K562 (cell line): ENCODE measurements at regions not wholly inside any gene's neighbourhood (a gene's known extent, or its start where the extent isn't known, plus 50 kb on each side); places are given as distances from the start of the nearest gene placed in this dataset.

Experiments used
- ATAC-seq: fragments of 200-7000 bp; cut with Tn5 transposase; 3 replicates; pipeline ENCODE4 v1.9.1; 2020; ENCODE audit warnings: moderate library complexity
- BruUV-seq: library from RNA; stranded (reverse); fragments of 400-500 nt; replicated peaks from 2 replicates; lab custom pipeline; 2021; lab: Mats Ljungman, UMichigan
- CTCF ChIA-PET: fragments of 300-600 bp; formaldehyde crosslinking; extraction: SDS; loops from one replicate; lab custom pipeline; 2021; ENCODE audit warnings: low intra/inter-chr PET ratio; lab: Yijun Ruan, JAX
- POLR2A ChIA-PET: fragments of 300-600, 350-650 bp; sonication (Branson Sonifier 250); formaldehyde crosslinking; extraction: SDS; loops from one replicate; lab custom pipeline; 2021; ENCODE audit warnings: antibody characterized with exemption, inconsistent platforms; lab: Yijun Ruan, JAX
- DNase-seq, 4 experiments: peaks; one replicate each; pipeline versions ENCODE4 v3.0.0 to v3.0.0-alpha.2; 2011 to 2018; ENCODE audit warnings: low spot score in 3 of 4, mixed read lengths in 3 of 4; ENCODE audit errors: extremely low read depth in 1 of 4
- FAIRE-seq: peaks from 2 replicates; lab custom pipeline; 2011; peaks lifted over from hg19 to GRCh38; lab: Jason Lieb, UNC
- H2AFZ ChIP-seq: 2 replicates; pipeline ENCODE4 v1.6.0; 2011; ENCODE audit warnings: low read depth, low read length, control low read depth, inconsistent platforms
- H3K27ac ChIP-seq: fragments of 200-600 bp; 3 replicates; pipeline ENCODE4 v1.8.0; 2011; ENCODE audit warnings: low read depth, mild to moderate bottlenecking, control low read depth, inconsistent platforms, low read length, moderate library complexity, mixed read lengths; ENCODE audit errors: extremely low read depth
- H3K27me3 ChIP-seq, 2 experiments: fragments of 300-600 bp in 1 of 2; 2 replicates in 1 of 2; 3 replicates in 1 of 2; pipeline versions ENCODE4 v1.6.0 to v1.8.0; 2011; ENCODE audit warnings: inconsistent platforms in 2 of 2, low read length in 2 of 2, mild to moderate bottlenecking in 1 of 2, mixed read lengths in 1 of 2, moderate library complexity in 1 of 2; ENCODE audit not compliant: control insufficient read depth in 2 of 2, insufficient read depth in 2 of 2
- H3K36me3 ChIP-seq: fragments of 300-600 bp; 3 replicates; pipeline ENCODE4 v1.8.0; 2011; ENCODE audit warnings: mild to moderate bottlenecking, low read length, inconsistent platforms; ENCODE audit not compliant: control insufficient read depth, insufficient read depth
- H3K4me1 ChIP-seq, 2 experiments: fragments of 200-600 bp in 1 of 2; replicated peaks in 1 of 2; 2 replicates in 1 of 2; 3 replicates in 1 of 2; pipeline versions ENCODE4 v1.5.1 to v1.8.0; 2011; ENCODE audit warnings: inconsistent platforms in 2 of 2, low read length in 2 of 2, mild to moderate bottlenecking in 1 of 2, mixed read lengths in 1 of 2, moderate library complexity in 1 of 2; ENCODE audit not compliant: control insufficient read depth in 2 of 2, insufficient read depth in 2 of 2
- H3K4me2 ChIP-seq: 2 replicates; pipeline ENCODE4 v1.6.1; 2011; ENCODE audit warnings: low read length, control low read depth, inconsistent platforms, mixed read lengths; ENCODE audit not compliant: insufficient read depth
- H3K4me3 ChIP-seq: fragments of 200-600 bp; sonication (generic), shearing (Covaris generic); 2 replicates; pipeline ENCODE4 v1.5.1; 2016; ENCODE audit warnings: control low read depth, inconsistent platforms
- H3K79me2 ChIP-seq: fragments of 200-600 bp; 3 replicates; pipeline ENCODE4 v1.8.0; 2011; ENCODE audit warnings: low read length, inconsistent platforms; ENCODE audit not compliant: control insufficient read depth, insufficient read depth
- H3K9ac ChIP-seq, 2 experiments: 2 replicates each; pipeline versions ENCODE4 v1.6.0 to v1.6.1; 2011; ENCODE audit warnings: low read depth in 2 of 2, low read length in 2 of 2, control low read depth in 1 of 2, inconsistent platforms in 1 of 2, mild to moderate bottlenecking in 1 of 2, mixed read lengths in 1 of 2; ENCODE audit not compliant: insufficient read depth in 1 of 2
- H3K9me1 ChIP-seq: one replicate; pipeline ENCODE4 v1.6.0; 2011; ENCODE audit warnings: inconsistent platforms, mild to moderate bottlenecking, low read length, moderate library complexity; ENCODE audit not compliant: control insufficient read depth, insufficient read depth
- H3K9me3 ChIP-seq: replicated peaks from 2 replicates; pipeline ENCODE4 v1.5.1; 2011; ENCODE audit warnings: low read depth, low read length, inconsistent platforms; ENCODE audit not compliant: control insufficient read depth, insufficient read depth
- H4K20me1 ChIP-seq: replicated peaks from 2 replicates; pipeline ENCODE4 v1.6.1; 2011; ENCODE audit warnings: low read length, inconsistent platforms, mixed read lengths; ENCODE audit not compliant: control insufficient read depth, insufficient read depth
- ARHGAP35 ChIP-seq: fragments of 450-650 bp; IDR thresholded peaks from 2 replicates; pipeline ENCODE4 v1.6.1; 2018; ENCODE audit not compliant: partially characterized antibody
- ESRRA ChIP-seq: fragments of 450-650 bp; IDR thresholded peaks from 2 replicates; pipeline ENCODE4 v1.6.1; 2014; ENCODE audit warnings: low read depth, mild to moderate bottlenecking, moderate library complexity, borderline replicate concordance
- MCM3 ChIP-seq: fragments of 450-650 bp; IDR thresholded peaks from 2 replicates; pipeline ENCODE4 v1.6.1; 2016
- MEF2D ChIP-seq: conservative IDR thresholded peaks from 2 replicates; pipeline ENCODE4 v1.6.1; 2016; ENCODE audit warnings: low read depth, missing genetic modification characterization, missing compliant biosample characterization
- RUNX1 ChIP-seq: sonication (generic); IDR thresholded peaks from 2 replicates; pipeline ENCODE4 v1.6.1; 2016; ENCODE audit warnings: antibody characterized with exemption, low read depth
- SOX6 ChIP-seq: fragments of 450-650 bp; IDR thresholded peaks from 2 replicates; pipeline ENCODE4 v1.6.1; 2014; ENCODE audit warnings: mild to moderate bottlenecking
- ZNF398 ChIP-seq: fragments of 250-450 bp; sonication (Bioruptor Pico); IDR thresholded peaks from 2 replicates; pipeline ENCODE4 v1.8.0; 2021; ENCODE audit warnings: moderate library complexity, mild to moderate bottlenecking, inconsistent platforms
- ZNF76 ChIP-seq: fragments of 250-450 bp; sonication (Bioruptor Pico); IDR thresholded peaks from 2 replicates; pipeline ENCODE4 v1.4.0; 2020; ENCODE audit warnings: mild to moderate bottlenecking, moderate library complexity, borderline replicate concordance
- WGBS: fragments of 100-300 bp; shearing (Covaris generic); methylation state at CpG from one replicate; pipeline ENCODE4 v1.1.6; 2016; ENCODE audit warnings: low coverage, mixed read lengths; ENCODE audit not compliant: insufficient coverage; ENCODE audit errors: missing lambda C conversion rate; 5-methylcytosine and 5-hydroxymethylcytosine counted together
- in situ Hi-C: fragments of 300-500 bp; cut with MboI; formaldehyde crosslinking; loops from 4 replicates; pipeline ENCODE4 v1.15.0; 2018; ENCODE audit warnings: inconsistent platforms, mixed read lengths
- intact Hi-C: fragments of 100-400 bp; cut with micrococcal nuclease; formaldehyde crosslinking; loops from 2 replicates; pipeline ENCODE4 v1.14.2; 2022

GRCh38 chr17:83180996-83181481 lies 101.6 kb downstream of the METRNL start:
- Histone ChIP-seq H3K9me1 (peaks cover 3% of the 10 kb centered on the region), H3K4me2 (no peak overlapping the region), H3K4me3 (no peak overlapping the region), H3K9ac (no peak overlapping the region), H3K4me1 (peaks cover 0 to 18% of the 10 kb centered on the region in 2 experiments; a peak in 2 of 5 replicates), H4K20me1 (0 out of 2 replicates have a peak, but pooled peaks cover 5% of the 10 kb centered on the region), H3K36me3 (no peaks in the 10 kb centered on the region), H3K9me3 (no peaks in the 10 kb centered on the region), H3K27me3 (peaks cover 34 to 84% of the 10 kb centered on the region in 2 experiments; a peak in 4 of 5 replicates), H3K79me2 (no peaks in the 10 kb centered on the region), H3K27ac (no peak overlapping the region), H2AFZ (no peak overlapping the region)
- TF ChIP-seq MEF2D, result no peak
- TF ChIP-seq ESRRA, result peak; percentile 35; the same call in 1 of the 2 replicates
- TF ChIP-seq ZNF76 (CRISPR knock-in tag), result no peak
- TF ChIP-seq MCM3, result no peak
- no peak for TF ChIP-seq ZNF398 (CRISPR knock-in tag)
- TF ChIP-seq SOX6, result no peak
- no peak for TF ChIP-seq RUNX1
- TF ChIP-seq ARHGAP35, result no peak
- CTCF ChIA-PET, result interaction anchor here (0.6 kb wide), 1 partner anchor 396 kb away, joined by 3 read pairs; no protein-coding TSS in a partner anchor
- POLR2A ChIA-PET, result interaction anchor here (0.6 to 1.2 kb wide), 2 partner anchors 9 to 50 kb away, joined by 3 read pairs; no protein-coding TSS in a partner anchor
- in situ Hi-C loops, result no loop called here
- no TSS peak for BruUV-seq
- WGBS, result 0% methylated on average over 2 of the region's 2 CpGs
- intact Hi-C loops, result no loop called here
- ATAC-seq (no peak), DNase-seq (no peak), FAIRE-seq (no peak)
